Natural killer cell treated with Interleukin-12 subunit alpha and Interleukin-12 subunit beta and Interleukin-15 and Interleukin-18, amount 100 ng/mL, for 72 hours (primary cell): ENCODE measurements at regions not wholly inside any gene's neighbourhood (a gene's known extent, or its start where the extent isn't known, plus 50 kb on each side); places are given as distances from the start of the nearest gene placed in this dataset.
A peak's percentile ranks its signal among the peaks of the same experiment; 100 is the strongest.

Experiments
- ATAC-seq, 2 donors: fragments of 150-1000 bp; cut with Tn5 transposase in 1 of 2; sonication (Bioruptor Pico), chemical (Tn5 transposase) in 1 of 2; 2 replicates each; pipeline ENCODE4 v1.10.0; 2021
- DNase-seq: peaks from one replicate; pipeline ENCODE4 v3.0.0; 2022; ENCODE audit warnings: low spot score
- H3K27ac Mint-ChIP-seq, 2 donors: 1 replicate in 1 of 2; 2 replicates in 1 of 2; pipeline ENCODE4 v1.8.0; 2022; ENCODE audit warnings: mixed read lengths in 2 of 2, mild to moderate bottlenecking in 1 of 2, moderate library complexity in 1 of 2
- H3K27me3 Mint-ChIP-seq, 2 donors: 1 replicate in 1 of 2; 2 replicates in 1 of 2; pipeline ENCODE4 v1.8.0; 2022; ENCODE audit warnings: mixed read lengths in 2 of 2
- H3K36me3 Mint-ChIP-seq: one replicate; pipeline ENCODE4 v1.8.0; 2022; ENCODE audit warnings: mixed read lengths
- H3K4me1 Mint-ChIP-seq, 2 donors: 1 replicate in 1 of 2; 2 replicates in 1 of 2; pipeline ENCODE4 v1.8.0; 2022; ENCODE audit warnings: low read depth in 2 of 2, mixed read lengths in 2 of 2, mild to moderate bottlenecking in 1 of 2
- H3K4me3 Mint-ChIP-seq: one replicate; pipeline ENCODE4 v1.8.0; 2022; ENCODE audit warnings: mixed read lengths
- H3K9me3 Mint-ChIP-seq: 2 replicates; pipeline ENCODE4 v1.8.0; 2022; ENCODE audit warnings: mixed read lengths

DNA sequence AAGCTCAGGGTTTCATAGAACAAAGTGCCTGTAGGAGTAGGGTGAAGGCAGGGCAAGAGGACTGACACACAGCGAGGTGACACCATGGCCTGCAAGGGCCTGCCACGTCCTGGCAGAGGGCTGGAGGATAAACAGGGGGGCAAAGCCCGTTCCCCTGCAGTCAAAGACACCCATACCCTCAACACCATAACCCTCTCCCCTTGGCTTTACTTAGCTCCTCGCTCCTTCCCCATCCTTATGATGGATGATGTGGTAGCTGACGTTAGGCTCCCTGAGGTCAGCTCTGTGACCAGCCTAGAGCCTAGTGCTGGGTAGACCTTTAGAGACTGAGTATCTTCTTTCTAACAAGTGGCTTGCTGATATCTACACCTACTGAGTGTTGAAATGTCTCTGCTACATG, 683.3 kb upstream of the HS6ST1 start:
- H3K27ac Mint-ChIP-seq, result no peak overlapping the region
- H3K9me3 Mint-ChIP-seq, result no peaks in the 10 kb centered on the region
- peak in 1 of 2 donors; percentile 44 for ATAC-seq
- no peaks in the 10 kb centered on the region for H3K4me1 Mint-ChIP-seq
- no peak overlapping the region for H3K4me3 Mint-ChIP-seq
- DNase-seq, result no peak
- no peaks in the 10 kb centered on the region for H3K36me3 Mint-ChIP-seq
- H3K27me3 Mint-ChIP-seq, result no peaks in the 10 kb centered on the region

DNA sequence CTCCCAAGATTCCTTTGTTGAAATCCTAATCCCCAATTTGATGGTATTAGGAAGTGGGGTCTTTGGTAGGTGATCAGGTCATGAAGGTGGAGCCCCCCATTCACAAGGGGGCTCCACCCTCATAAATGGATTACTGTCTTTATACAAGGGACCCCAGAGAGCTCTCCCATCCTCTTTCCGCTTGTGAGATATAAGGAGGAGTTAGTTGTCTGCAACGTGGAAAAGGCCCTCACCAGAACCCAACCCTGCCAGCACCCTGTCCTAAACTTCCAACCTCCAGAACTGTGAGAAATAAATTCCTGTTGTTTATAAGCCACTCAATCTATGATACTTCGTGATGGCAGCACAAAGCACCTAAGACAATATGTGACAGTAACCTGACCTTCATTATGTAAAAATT, 684.1 kb upstream of the HS6ST1 start:
- no peaks in the 10 kb centered on the region for H3K4me1 Mint-ChIP-seq
- no peaks in the 10 kb centered on the region for H3K9me3 Mint-ChIP-seq
- no peak overlapping the region for H3K4me3 Mint-ChIP-seq
- no peaks in the 10 kb centered on the region for H3K36me3 Mint-ChIP-seq
- ATAC-seq, result no peak
- DNase-seq, result no peak
- H3K27me3 Mint-ChIP-seq, result no peaks in the 10 kb centered on the region
- no peak overlapping the region for H3K27ac Mint-ChIP-seq

- H3K36me3 Mint-ChIP-seq, result no peaks in the 10 kb centered on the region
- no peaks in the 10 kb centered on the region for H3K4me1 Mint-ChIP-seq
- H3K9me3 Mint-ChIP-seq, result no peaks in the 10 kb centered on the region
- H3K4me3 Mint-ChIP-seq, result no peak overlapping the region
- DNase-seq (no peak), ATAC-seq (no peak)
- no peak overlapping the region for H3K27ac Mint-ChIP-seq
- no peaks in the 10 kb centered on the region for H3K27me3 Mint-ChIP-seq
These were observed 685.8 kb upstream of the HS6ST1 start for GRCh38 chr2:129004485-129004884.

- H3K4me1 Mint-ChIP-seq, result no peaks in the 10 kb centered on the region
- H3K27me3 Mint-ChIP-seq, result no peaks in the 10 kb centered on the region
- ATAC-seq, result no peak
- H3K9me3 Mint-ChIP-seq, result no peaks in the 10 kb centered on the region
- no peak overlapping the region for H3K4me3 Mint-ChIP-seq
- no peaks in the 10 kb centered on the region for H3K36me3 Mint-ChIP-seq
- DNase-seq, result no peak
- H3K27ac Mint-ChIP-seq, result no peak overlapping the region
These were observed 686.3 kb upstream of the HS6ST1 start for GRCh38 chr2:129004940-129005490.

GRCh38 chr2:129006135-129006886, 687.6 kb upstream of the HS6ST1 start:
- no peak for DNase-seq
- H3K4me3 Mint-ChIP-seq, result no peak overlapping the region
- H3K36me3 Mint-ChIP-seq, result no peaks in the 10 kb centered on the region
- ATAC-seq, result no peak
- no peaks in the 10 kb centered on the region for H3K4me1 Mint-ChIP-seq
- H3K9me3 Mint-ChIP-seq, result no peaks in the 10 kb centered on the region
- H3K27ac Mint-ChIP-seq, result no peak overlapping the region
- no peaks in the 10 kb centered on the region for H3K27me3 Mint-ChIP-seq

DNA sequence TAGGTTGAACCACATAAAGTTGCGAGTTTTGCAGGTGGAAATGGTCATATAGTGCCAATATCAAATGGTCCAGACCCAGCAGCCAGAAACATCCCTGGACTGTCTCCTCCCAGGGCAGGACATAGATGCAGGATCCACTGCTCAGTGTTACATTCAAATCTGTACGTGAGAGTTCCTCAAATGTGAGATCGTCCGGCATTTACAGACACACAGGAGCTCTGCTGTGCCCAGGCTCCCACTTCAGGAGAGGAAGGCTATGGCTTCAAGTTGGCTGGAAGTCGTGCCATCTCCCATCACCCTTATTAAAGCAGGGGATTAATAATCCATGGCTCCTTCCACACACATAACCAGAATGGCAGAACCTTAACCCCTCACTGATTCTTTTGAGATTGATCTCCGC, 688.2 kb upstream of the HS6ST1 start:
- Mint-ChIP-seq H3K36me3 (no peaks in the 10 kb centered on the region), H3K4me3 (no peak overlapping the region), H3K4me1 (no peaks in the 10 kb centered on the region), H3K27ac (no peak overlapping the region), H3K9me3 (no peaks in the 10 kb centered on the region), H3K27me3 (no peaks in the 10 kb centered on the region)
- no peak for ATAC-seq
- no peak for DNase-seq

DNA sequence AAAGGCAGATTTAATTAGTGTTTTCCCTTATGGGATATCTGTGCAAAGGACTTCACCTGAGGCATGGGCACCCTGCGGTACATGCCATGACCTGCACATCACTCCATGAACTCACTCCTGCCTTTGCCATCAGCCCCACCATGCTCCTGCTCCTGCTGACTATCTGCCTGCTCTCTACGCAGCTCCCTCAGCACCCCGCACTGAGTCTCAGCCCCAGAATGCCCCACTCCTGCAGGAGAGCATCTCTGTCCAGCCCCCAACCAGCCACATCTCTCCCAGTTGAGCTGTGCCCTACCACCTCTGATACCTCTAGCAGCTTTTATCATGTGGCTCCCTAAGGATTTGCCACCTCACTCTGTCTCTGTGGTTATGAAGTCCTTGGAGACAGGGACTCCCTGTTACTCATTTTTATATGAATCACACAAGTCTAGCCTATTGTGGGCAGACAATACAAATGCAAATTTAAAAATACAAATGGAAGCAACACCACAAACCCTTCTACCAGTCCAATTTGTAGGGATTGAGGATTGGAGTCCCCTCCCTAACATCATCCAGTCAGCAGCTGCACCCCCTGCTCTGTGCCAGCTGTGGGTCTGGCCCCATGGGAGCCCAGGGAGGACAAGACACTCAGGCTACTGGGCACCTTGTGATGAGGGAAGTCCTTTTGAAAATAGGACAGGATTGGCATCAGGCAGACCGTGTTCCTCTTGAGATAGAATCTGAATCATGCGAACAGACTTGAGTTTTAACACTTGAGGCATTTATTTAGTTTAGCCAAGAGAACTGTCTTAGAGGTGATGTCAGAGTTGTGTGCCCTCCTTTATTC, 689.6 kb upstream of the HS6ST1 start:
- Mint-ChIP-seq H3K9me3 (no peaks in the 10 kb centered on the region), H3K36me3 (no peaks in the 10 kb centered on the region), H3K4me1 (no peaks in the 10 kb centered on the region), H3K27ac (no peak overlapping the region), H3K27me3 (no peaks in the 10 kb centered on the region), H3K4me3 (no peak overlapping the region)
- ATAC-seq (no peak), DNase-seq (no peak)

GRCh38 chr2:129008881-129009554, 690.4 kb upstream of the HS6ST1 start:
- Mint-ChIP-seq H3K36me3 (no peaks in the 10 kb centered on the region), H3K4me1 (no peaks in the 10 kb centered on the region), H3K4me3 (no peak overlapping the region), H3K27ac (no peak overlapping the region), H3K27me3 (no peaks in the 10 kb centered on the region), H3K9me3 (no peaks in the 10 kb centered on the region)
- no peak for ATAC-seq
- no peak for DNase-seq

- Mint-ChIP-seq H3K4me3 (no peak overlapping the region), H3K9me3 (no peaks in the 10 kb centered on the region), H3K27ac (no peak overlapping the region), H3K27me3 (no peaks in the 10 kb centered on the region), H3K4me1 (no peaks in the 10 kb centered on the region), H3K36me3 (no peaks in the 10 kb centered on the region)
- no peak for DNase-seq
- ATAC-seq, result no peak
These were observed 691.0 kb upstream of the HS6ST1 start for GRCh38 chr2:129009555-129010146.

DNA sequence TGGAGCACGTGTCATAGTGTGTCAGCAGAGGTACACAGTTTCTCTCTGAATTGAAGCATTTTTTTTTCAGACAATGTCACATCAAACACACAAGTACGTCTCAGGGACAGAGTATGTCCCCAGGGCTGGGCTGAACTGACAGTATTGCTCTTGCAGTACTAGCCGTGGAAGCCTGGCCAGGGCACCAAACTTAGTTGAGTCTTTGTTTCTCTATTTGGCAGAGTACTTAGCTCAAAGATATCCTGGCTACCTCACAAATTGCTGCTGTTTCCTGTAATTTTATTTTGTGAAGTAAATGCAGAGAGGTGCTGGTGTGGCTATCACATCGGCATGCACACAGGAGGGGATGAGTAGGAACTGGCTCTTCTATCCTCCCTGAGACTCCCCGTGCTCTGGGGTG, 691.6 kb upstream of the HS6ST1 start:
- ATAC-seq, result no peak
- Mint-ChIP-seq H3K4me1 (no peaks in the 10 kb centered on the region), H3K27me3 (no peaks in the 10 kb centered on the region), H3K9me3 (no peaks in the 10 kb centered on the region), H3K36me3 (no peaks in the 10 kb centered on the region), H3K27ac (no peak overlapping the region), H3K4me3 (no peak overlapping the region)
- DNase-seq, result no peak

- Mint-ChIP-seq H3K4me3 (no peak overlapping the region), H3K4me1 (no peaks in the 10 kb centered on the region), H3K36me3 (no peaks in the 10 kb centered on the region), H3K9me3 (no peaks in the 10 kb centered on the region), H3K27ac (no peak overlapping the region), H3K27me3 (no peaks in the 10 kb centered on the region)
- ATAC-seq, result peak; percentile 33 to 43
- no peak for DNase-seq
These were observed 692.9 kb upstream of the HS6ST1 start for GRCh38 chr2:129011466-129012061.

DNA sequence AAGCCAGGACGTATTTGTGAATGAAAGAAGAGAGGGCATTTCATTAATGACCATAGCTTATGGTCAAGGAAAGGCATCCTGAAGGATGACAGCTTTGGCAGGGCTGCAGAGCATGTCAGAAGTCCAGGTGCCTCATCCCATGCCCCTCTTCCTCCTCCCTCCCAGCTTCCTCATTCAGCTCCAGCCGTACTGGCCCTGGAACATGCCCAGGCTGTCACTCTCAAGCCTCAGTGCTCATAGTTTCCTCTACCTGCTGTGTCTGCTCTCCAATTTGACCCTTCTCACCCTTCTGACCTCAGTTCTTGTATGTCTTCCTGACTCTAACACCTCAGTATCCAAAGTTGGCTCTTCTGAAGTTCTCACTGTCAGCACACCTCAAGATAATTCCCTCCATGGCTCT, 695.8 kb upstream of the HS6ST1 start:
- Mint-ChIP-seq H3K4me3 (no peak overlapping the region), H3K27me3 (no peaks in the 10 kb centered on the region), H3K27ac (no peak overlapping the region), H3K9me3 (no peaks in the 10 kb centered on the region), H3K4me1 (no peaks in the 10 kb centered on the region), H3K36me3 (no peaks in the 10 kb centered on the region)
- ATAC-seq (no peak), DNase-seq (no peak)
